ACHN (cell line): ENCODE measurements at regions not wholly inside any gene's neighbourhood (a gene's known extent, or its start where the extent isn't known, plus 50 kb on each side); places are given as distances from the start of the nearest gene placed in this dataset.

ENCODE experiments used
- DNase-seq: peaks from one replicate; pipeline ENCODE4 v3.0.0-alpha.2; 2015
- in situ Hi-C: cut with HindIII; loops from 2 replicates; pipeline ENCODE4 v1.10.0; 2017; ENCODE audit warnings: low sequenced_read_pairs, low pct_ligation_motif_present, low pct_unique_long_range_greater_than_20kb

- no peak for DNase-seq
- in situ Hi-C loops, result no loop called here
Measured at GRCh38 chr1:238589843-238590435, 699.2 kb upstream of the ZP4 start.

DNA sequence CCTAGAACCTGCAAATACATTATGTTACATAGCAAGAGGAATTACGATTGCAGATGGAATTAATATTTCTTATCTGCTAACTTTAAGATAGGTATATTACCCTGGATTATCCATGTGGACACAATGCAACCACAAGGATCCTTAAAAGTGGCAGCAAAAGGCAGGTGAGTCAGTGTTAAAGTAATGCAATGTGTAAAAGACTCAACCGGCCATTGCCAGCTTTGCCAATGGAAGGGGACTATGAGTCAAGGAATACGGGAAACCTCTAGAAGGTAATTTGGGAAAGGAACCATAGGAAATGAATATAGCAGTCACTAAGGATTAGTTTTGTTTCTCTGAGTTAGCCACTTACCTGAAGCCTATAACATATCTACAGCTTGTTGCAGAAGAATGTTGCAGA lies 692.1 kb upstream of the ZP4 start:
- no peak for DNase-seq
- in situ Hi-C loops, result no loop called here

GRCh38 chr1:238581332-238581731 lies 690.6 kb upstream of the ZP4 start:
- in situ Hi-C loops, result no loop called here
- DNase-seq, result no peak

- in situ Hi-C loops, result no loop called here
- DNase-seq, result no peak
Measured at GRCh38 chr1:238568735-238569134, 678.0 kb upstream of the ZP4 start.

GRCh38 chr1:238562341-238562740 lies 671.6 kb upstream of the ZP4 start:
- in situ Hi-C loops, result no loop called here

GRCh38 chr1:238558746-238559145 lies 668.0 kb upstream of the ZP4 start:
- in situ Hi-C loops, result no loop called here
- DNase-seq, result no peak

More at GRCh38 chr1:238562341-238562740, 671.6 kb upstream of the ZP4 start:
- DNase-seq, result no peak

DNA sequence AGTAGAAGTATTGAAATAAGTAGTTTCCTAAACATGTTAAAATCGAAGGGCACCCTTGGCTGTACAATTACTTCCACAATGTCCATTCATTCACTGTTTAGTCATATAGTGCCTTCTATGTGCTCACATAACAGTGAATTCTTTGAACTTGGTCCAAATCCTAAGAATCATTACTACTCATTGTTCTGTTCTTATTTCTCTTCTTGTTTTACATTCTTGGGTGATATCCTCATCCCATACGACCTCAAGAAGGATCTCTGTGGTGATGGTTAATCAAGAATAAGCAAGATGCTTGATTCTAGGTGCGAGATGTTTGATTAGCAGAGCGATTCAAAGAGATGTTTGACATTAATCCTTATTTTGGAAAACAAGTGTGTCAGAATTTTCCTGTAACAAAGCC lies 667.4 kb upstream of the ZP4 start:
- in situ Hi-C loops, result no loop called here
- DNase-seq, result no peak

GRCh38 chr1:238552271-238552670 lies 661.5 kb upstream of the ZP4 start:
- in situ Hi-C loops, result no loop called here
- no peak for DNase-seq

DNA sequence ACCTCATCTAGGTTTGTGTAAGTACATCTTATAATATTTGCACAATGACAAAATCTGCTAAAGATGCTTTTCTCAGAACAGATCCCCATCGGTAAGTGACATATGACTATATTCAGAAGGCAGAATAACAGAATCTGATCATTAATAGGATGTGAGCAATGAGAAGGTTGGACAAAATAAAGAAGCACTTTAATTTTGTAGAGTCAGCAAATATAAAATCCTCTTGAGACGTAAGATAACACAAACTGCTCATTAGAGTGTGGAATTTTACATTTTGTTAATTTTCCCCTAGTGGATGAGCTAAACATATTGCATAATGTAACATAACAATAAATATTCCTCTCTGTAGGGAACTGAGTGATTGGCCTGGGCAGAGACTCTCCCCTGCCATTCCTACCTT lies 658.4 kb upstream of the ZP4 start:
- in situ Hi-C loops, result no loop called here
- no peak for DNase-seq

DNA sequence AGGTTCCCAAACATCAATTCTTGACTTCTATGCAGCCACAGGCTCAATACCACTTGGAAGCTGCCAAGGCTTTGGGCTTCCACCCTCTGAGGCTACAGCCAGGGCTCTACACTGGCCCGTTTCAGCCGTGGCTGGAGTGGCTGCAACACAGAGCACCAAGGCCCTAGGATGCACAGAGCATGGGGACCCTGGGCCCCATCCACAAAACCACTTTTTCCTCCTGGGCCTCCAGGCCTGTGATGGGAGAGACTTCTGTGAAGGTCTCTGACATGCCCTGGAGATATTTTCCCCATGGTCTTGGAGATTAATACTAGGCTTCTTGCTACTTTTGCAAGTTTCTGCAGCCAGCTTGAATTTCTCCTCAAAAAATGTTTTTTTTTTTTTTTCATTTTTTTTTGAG lies 655.4 kb upstream of the ZP4 start:
- in situ Hi-C loops, result no loop called here

GRCh38 chr1:238537641-238538040 lies 646.9 kb upstream of the ZP4 start:
- DNase-seq, result no peak
- in situ Hi-C loops, result no loop called here

More for the DNA sequence above, 655.4 kb upstream of the ZP4 start:
- DNase-seq, result no peak

DNA sequence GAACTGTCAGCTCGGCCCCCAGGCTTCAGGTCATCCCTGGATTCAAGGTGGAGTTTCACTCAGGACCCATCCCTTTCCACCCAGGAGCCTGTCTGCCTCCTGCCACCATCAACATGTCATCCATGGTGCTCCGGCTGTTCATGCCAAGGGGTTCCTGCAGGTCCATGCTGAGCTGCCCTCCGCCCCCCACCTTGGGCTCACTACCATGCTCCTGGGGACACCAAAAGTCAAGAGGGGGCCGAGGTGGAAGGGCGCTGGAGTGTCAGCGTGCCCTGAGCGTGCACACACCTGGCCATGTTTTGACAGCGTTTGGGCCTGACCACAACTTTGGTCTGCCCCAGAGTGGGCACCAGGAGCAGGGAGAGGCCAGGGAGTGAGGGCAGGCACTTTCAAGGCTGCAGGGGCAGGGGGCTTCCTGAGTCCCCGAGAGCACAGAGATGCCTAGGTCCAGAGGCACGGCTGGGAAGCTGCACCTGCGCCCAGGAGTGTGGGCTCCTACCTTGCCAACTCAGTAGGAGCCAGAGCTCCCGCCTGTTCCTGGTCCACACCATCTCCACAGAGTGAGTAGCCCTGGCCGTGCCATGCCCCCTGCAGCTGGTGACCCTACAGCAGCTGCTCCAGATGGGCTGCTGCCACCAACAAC lies 639.6 kb upstream of the ZP4 start:
- DNase-seq, result no peak
- in situ Hi-C loops, result no loop called here

GRCh38 chr1:238517711-238518110 lies 627.0 kb upstream of the ZP4 start:
- in situ Hi-C loops, result no loop called here
- no peak for DNase-seq

GRCh38 chr1:238501290-238501689 lies 610.6 kb upstream of the ZP4 start:
- in situ Hi-C loops, result no loop called here
- no peak for DNase-seq

DNA sequence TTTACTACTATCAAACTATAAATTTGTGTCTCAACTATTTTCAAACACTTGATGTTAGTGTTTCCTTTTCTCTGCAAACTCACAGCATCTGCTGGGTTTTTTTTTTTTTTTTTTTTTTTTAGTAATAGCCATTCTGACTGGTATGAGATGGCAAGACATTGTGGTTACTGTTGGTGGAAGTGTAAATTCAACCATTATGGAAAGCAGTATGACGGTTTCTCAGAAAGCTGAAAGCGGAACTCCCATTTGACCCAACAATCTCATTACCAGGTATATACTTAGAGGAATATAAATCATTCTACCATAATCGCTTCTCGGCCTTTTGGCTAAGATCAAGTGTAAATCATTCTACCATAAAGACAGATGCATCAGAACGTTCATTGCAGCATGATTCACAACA lies 608.3 kb upstream of the ZP4 start:
- no peak for DNase-seq
- in situ Hi-C loops, result no loop called here

DNA sequence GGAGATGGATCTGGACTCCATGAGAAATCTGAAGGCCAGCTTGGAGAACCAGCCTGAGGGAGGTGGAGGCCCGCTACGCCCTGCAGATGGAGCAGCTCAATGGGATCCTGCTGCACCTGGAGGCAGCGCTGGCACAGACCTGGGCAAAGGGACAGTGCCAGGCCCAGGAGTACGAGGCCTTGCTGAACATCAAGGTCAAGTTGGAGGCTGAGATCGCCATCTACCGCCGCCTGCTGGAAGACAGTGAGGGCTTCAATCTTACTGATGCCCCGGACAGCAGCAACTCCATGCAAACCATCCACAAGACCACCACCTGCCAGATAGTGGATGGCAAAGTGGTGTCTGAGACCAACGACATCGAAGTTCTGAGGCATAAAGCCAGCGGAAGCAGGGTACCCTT lies 601.5 kb upstream of the ZP4 start:
- in situ Hi-C loops, result no loop called here
- no peak for DNase-seq

DNA sequence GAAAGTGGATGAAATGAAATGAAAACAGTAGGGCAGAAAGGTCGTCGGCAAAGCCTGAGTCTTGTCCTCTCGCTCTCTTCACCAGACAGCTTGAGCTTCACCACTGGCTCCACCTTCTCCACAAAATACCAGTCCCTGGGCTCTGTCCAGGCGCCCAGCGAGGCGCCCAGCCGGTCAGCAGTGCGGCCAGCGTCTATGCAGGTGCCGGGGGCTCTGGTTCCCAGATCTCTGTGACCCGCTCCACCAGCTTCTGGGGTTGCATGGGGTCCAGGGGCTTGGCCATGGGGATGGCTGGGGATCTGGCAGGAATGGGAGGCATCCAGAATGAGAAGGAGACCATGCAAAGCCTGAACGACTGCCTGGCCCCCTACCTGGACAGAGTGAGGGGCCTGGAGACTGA lies 600.5 kb upstream of the ZP4 start:
- DNase-seq, result no peak
- in situ Hi-C loops, result no loop called here

DNA sequence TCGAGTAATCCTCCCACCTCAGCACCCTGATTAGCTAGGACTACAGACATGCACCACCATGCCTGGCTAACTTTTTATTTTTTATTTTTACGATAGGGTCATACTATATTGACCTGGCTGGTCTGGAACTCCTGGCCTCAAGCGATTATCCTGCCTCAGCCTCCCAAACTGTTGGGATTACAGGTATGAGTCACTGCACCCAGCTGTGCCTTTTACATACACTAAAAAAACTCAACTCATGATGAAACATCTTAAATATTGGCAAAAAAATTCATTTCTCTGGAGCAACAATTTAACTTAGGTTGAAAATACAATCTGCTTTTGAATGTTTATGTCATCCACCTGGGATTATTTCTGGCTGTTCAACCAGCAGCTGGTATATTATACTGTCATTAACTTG lies 598.3 kb upstream of the ZP4 start:
- DNase-seq, result no peak
- in situ Hi-C loops, result no loop called here

DNA sequence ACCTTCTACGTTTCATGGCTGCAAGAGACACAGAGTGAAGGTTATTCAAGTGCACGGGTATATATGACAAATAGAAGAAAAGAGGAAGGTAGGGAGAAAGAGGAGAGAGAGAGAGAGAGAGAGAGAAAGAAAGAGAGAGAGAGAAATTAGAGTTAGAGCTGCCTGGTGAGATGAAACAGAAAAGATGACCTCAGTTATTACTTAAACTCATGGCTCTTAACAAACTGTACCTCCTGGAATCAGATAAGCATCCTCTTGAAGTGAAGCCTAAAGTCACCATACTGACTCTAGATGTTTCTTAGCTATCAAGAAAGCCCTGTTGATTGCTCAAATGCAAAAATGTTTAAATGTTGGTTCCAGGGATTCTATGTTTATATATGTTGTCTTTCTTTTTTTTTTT lies 597.7 kb upstream of the ZP4 start:
- in situ Hi-C loops, result no loop called here
- DNase-seq, result no peak

GRCh38 chr1:238487931-238488330 lies 597.2 kb upstream of the ZP4 start:
- no peak for DNase-seq
- in situ Hi-C loops, result no loop called here

DNA sequence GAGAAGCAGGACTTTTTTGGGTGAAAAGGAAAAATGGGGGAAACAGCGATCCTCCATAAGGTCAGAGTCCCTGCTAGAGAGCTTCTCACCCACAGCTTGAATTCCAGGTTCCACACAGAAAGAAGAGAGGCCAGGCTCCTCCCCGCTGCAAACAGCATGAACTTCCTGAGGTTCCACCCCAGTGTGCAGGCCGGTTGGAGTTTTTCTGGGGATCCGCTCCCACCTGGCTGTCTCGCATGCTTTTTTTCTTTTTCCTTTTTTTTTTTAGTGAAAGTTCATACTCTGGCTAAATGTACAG lies 595.1 kb upstream of the ZP4 start:
- peak; percentile 75 for DNase-seq
- in situ Hi-C loops, result no loop called here
